ENCODE measurements at regions not wholly inside any gene's neighbourhood (a gene's known extent, or its start where the extent isn't known, plus 50 kb on each side); places are given as distances from the start of the nearest gene placed in this dataset.

GRCh38 chr12:115700896-115701465, 576.5 kb downstream of the MED13L start:
- ATAC-seq: no peak
- POLR2A ChIA-PET: no interaction called here
- no peaks in the 10 kb centered on the region for H3K9me3 ChIP-seq (replicated peaks; ENCODE audit: control insufficient read depth, insufficient read depth, low read depth, low read length)
- H3K4me1 ChIP-seq (replicated peaks in 1 of 2; ENCODE audit: control insufficient read depth in 2 of 2, insufficient read depth in 2 of 2, low read length in 2 of 2): no peaks in the 10 kb centered on the region
- H3K79me2 ChIP-seq (ENCODE audit: control insufficient read depth, insufficient read depth, low read length): no peaks in the 10 kb centered on the region
- no peaks in the 10 kb centered on the region for H3K27me3 ChIP-seq (ENCODE audit: control insufficient read depth in 2 of 2, insufficient read depth in 2 of 2, low read length in 2 of 2)
- CTCF ChIA-PET (ENCODE audit: low intra/inter-chr PET ratio): no interaction called here
- H3K4me3 ChIP-seq: no peak overlapping the region
- no peak overlapping the region for H3K4me2 ChIP-seq (ENCODE audit: insufficient read depth, low read length)
- no peak overlapping the region for H3K27ac ChIP-seq (ENCODE audit: extremely low read depth, low read depth, low read length)
- no peak for DNase-seq (ENCODE audit: extremely low read depth in 1 of 4, low spot score in 3 of 4)
- no peak for FAIRE-seq
- H3K9me1 ChIP-seq (ENCODE audit: control insufficient read depth, insufficient read depth, low read length): no peaks in the 10 kb centered on the region
- no TSS peak for BruUV-seq (replicated peaks)
- intact Hi-C loops (cut with micrococcal nuclease) (no loop called here), in situ Hi-C loops (cut with MboI) (no loop called here)
- no peak overlapping the region for H3K9ac ChIP-seq (ENCODE audit: insufficient read depth in 1 of 2, low read depth in 2 of 2, low read length in 2 of 2)
- WGBS (ENCODE audit: insufficient coverage, low coverage, missing lambda C conversion rate): 0% methylated on average over 7 of the region's 7 CpGs
- H4K20me1 ChIP-seq (replicated peaks; ENCODE audit: control insufficient read depth, insufficient read depth, low read length): no peaks in the 10 kb centered on the region; the same call in 1 of the 2 replicates
- TF ChIP-seq RCOR1 (IDR thresholded peaks at IDR 0.05; ENCODE audit: borderline replicate concordance in 1 of 2, low read depth in 2 of 2, low read length in 2 of 2) (no peak), SREBF1 (IDR thresholded peaks at IDR 0.05; ENCODE audit: borderline replicate concordance, low read depth, low read length) (no peak), MBD1 (CRISPR knock-in tag; IDR thresholded peaks at IDR 0.05) (no peak), ZBTB43 (CRISPR knock-in tag; IDR thresholded peaks at IDR 0.05) (no peak)
- no peak overlapping the region for H2AFZ ChIP-seq (ENCODE audit: low read depth, low read length)
- no peaks in the 10 kb centered on the region for H3K36me3 ChIP-seq (ENCODE audit: control insufficient read depth, insufficient read depth, low read length)

All from K562 (cell line).